ENCODE measurements at regions not wholly inside any gene's neighbourhood (a gene's known extent, or its start where the extent isn't known, plus 50 kb on each side); places are given as distances from the start of the nearest gene placed in this dataset.

DNA sequence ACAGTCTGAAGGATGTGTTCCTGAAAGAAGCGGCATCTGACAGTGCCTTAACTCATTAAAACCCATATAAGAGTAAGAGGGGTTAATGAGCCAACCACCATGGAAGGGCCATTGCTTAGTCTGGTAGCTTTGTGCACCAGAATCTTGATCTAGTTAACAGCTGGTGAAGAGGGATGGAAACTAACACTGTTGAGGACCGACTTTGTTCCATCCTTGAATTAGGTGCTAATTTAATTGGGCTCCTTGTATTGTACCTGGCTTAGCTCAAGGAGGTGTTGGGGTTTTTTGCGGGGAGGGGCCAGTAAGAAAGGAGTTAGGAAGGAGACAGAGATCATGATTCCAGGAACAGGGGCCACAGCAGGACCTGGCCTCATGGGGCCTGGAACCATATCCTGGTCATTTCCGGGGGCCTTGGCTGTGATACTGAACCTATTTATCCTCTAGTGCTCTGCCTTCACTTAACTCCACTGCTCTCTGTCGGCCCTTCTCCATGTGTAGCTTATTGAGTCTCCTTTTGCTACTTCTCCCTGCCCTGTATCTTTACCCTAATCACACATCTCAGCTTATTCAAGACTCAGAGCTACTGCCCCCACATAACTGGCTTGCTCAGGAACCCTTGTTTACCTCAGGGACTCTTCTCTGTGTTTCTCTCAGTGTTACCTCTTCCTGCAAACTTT lies 93.0 kb downstream of the RPL22L1 start:
- Mint-ChIP-seq H3K4me1 (ENCODE audit: unreplicated experiment) (no peaks in the 10 kb centered on the region), H3K36me3 (ENCODE audit: low read depth, unreplicated experiment) (no peaks in the 10 kb centered on the region), H3K4me3 (ENCODE audit: unreplicated experiment) (no peak overlapping the region), H3K9me3 (ENCODE audit: unreplicated experiment) (no peaks in the 10 kb centered on the region), H3K27me3 (ENCODE audit: unreplicated experiment) (peaks cover 2% of the 10 kb centered on the region), H3K27ac (ENCODE audit: unreplicated experiment) (no peak overlapping the region)
- no peak for TF ChIP-seq CTCF (IDR thresholded peaks at IDR 0.05; ENCODE audit: unreplicated experiment)
- no peak for DNase-seq (ENCODE audit: low spot score)

DNA sequence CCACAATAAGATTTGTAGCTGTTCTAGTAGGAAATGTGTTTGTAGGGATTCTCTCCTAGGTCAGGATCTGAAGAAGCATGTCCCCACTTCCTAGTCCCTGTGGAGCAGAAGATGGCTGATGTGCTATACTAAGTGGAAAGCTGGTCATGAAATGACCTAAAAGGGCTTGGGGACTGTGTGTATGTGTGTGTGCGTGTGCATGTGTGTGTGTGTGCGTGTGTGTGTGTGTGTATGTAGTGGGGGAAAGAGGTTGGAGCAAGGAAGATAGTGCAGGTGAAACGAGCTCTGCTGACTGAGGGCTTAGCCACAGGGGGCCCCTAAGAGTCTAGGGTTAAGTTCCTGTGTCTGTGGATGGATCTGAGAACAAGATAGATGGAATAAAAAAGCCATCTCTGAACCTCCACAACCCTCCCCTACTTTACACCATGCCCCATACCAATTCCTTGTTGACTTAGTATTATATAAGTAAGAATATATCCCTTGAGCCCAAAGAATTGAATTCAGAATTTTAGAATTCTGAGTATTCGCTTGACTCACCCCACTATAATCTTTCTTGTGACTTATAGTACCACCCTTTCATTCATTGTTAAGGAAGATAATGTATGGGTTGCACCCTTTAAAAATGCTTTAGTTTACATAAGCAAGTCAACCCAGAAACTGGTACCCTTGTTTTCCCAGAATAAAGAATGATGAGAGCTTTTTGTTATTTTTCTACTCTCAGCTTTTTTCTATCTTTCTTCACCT lies 96.1 kb downstream of the RPL22L1 start:
- no peak for DNase-seq (ENCODE audit: low spot score)
- Mint-ChIP-seq H3K9me3 (ENCODE audit: unreplicated experiment) (no peaks in the 10 kb centered on the region), H3K4me1 (ENCODE audit: unreplicated experiment) (no peaks in the 10 kb centered on the region), H3K36me3 (ENCODE audit: low read depth, unreplicated experiment) (no peaks in the 10 kb centered on the region), H3K27ac (ENCODE audit: unreplicated experiment) (no peak overlapping the region), H3K4me3 (ENCODE audit: unreplicated experiment) (no peak overlapping the region), H3K27me3 (ENCODE audit: unreplicated experiment) (peaks cover 2% of the 10 kb centered on the region)
- TF ChIP-seq CTCF (IDR thresholded peaks at IDR 0.05; ENCODE audit: unreplicated experiment) = no peak

- Mint-ChIP-seq H3K27me3 (ENCODE audit: unreplicated experiment) (no peaks in the 10 kb centered on the region), H3K27ac (ENCODE audit: unreplicated experiment) (no peak overlapping the region), H3K9me3 (ENCODE audit: unreplicated experiment) (no peaks in the 10 kb centered on the region), H3K4me3 (ENCODE audit: unreplicated experiment) (no peak overlapping the region), H3K36me3 (ENCODE audit: low read depth, unreplicated experiment) (no peaks in the 10 kb centered on the region), H3K4me1 (ENCODE audit: unreplicated experiment) (no peaks in the 10 kb centered on the region)
- DNase-seq (ENCODE audit: low spot score) = no peak
- no peak for TF ChIP-seq CTCF (IDR thresholded peaks at IDR 0.05; ENCODE audit: unreplicated experiment)
These were observed 97.8 kb downstream of the RPL22L1 start for GRCh38 chr3:170772175-170772574.

DNA sequence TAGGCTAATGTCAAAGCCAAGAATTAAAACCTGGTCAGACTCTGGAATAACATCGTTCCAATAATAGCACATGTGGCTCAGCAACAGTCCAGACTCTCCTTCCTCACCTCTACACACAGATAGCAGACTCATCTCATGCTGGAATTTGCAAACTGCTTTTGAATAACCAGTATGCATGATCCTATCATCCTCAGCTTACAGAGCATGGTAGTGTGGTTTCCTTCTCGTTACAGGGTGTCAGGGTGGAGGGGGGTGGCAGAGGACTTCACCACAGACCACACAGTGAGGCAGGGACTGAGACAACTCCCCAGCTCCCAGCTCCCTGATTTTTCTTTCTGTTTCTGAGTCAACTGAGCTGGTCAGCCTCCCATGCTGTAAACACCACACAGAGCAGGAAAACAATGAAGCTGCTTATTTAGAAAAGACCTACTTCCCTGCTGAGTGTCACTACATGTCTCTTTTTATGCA lies 101.6 kb downstream of the RPL22L1 start:
- Mint-ChIP-seq H3K27ac (ENCODE audit: unreplicated experiment) (no peak overlapping the region), H3K4me1 (ENCODE audit: unreplicated experiment) (no peaks in the 10 kb centered on the region), H3K27me3 (ENCODE audit: unreplicated experiment) (no peaks in the 10 kb centered on the region), H3K36me3 (ENCODE audit: low read depth, unreplicated experiment) (no peaks in the 10 kb centered on the region), H3K9me3 (ENCODE audit: unreplicated experiment) (no peaks in the 10 kb centered on the region), H3K4me3 (ENCODE audit: unreplicated experiment) (no peak overlapping the region)
- DNase-seq (ENCODE audit: low spot score) = no peak
- TF ChIP-seq CTCF (IDR thresholded peaks at IDR 0.05; ENCODE audit: unreplicated experiment) = no peak

DNA sequence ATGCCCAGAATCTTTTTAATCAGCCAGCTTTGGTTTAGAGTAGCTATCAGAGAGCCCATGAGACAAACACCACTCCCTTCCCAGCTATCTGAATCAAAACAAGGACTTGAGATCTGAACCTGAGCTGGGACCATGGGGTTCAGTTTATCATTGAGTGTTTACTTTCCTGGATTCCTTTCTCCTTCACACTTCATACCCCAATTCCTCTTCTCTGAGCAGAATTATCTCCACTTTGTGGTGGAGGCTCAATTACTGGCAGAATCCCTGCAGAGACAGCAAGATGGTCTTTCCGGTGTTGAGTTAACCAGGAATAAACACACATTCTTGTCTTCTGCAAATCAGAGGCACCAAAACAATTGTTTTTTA lies 102.4 kb downstream of the RPL22L1 start:
- H3K4me3 Mint-ChIP-seq (ENCODE audit: unreplicated experiment) = no peak overlapping the region
- H3K36me3 Mint-ChIP-seq (ENCODE audit: low read depth, unreplicated experiment) = no peaks in the 10 kb centered on the region
- DNase-seq (ENCODE audit: low spot score) = no peak
- no peak overlapping the region for H3K27ac Mint-ChIP-seq (ENCODE audit: unreplicated experiment)
- no peaks in the 10 kb centered on the region for H3K4me1 Mint-ChIP-seq (ENCODE audit: unreplicated experiment)
- no peak for TF ChIP-seq CTCF (IDR thresholded peaks at IDR 0.05; ENCODE audit: unreplicated experiment)
- H3K27me3 Mint-ChIP-seq (ENCODE audit: unreplicated experiment) = no peaks in the 10 kb centered on the region
- H3K9me3 Mint-ChIP-seq (ENCODE audit: unreplicated experiment) = no peaks in the 10 kb centered on the region

Measured in endothelial cell (in vitro differentiated cells).